Right ventricle myocardium inferior (tissue), 1 donor: ENCODE measurements at regions not wholly inside any gene's neighbourhood (a gene's known extent, or its start where the extent isn't known, plus 50 kb on each side); places are given as distances from the start of the nearest gene placed in this dataset.
"Not testable (repeated sequence)": the region's sequence is repeated elsewhere in the genome, so short reads cannot be mapped to it uniquely, and the experiment has no call there.

Experiments used
- ATAC-seq: fragments of 200-7000 bp; cut with Tn5 transposase; one replicate; pipeline ENCODE4 v1.9.1; 2020; ENCODE audit warnings: mild to moderate bottlenecking, moderate library complexity
- DNase-seq: peaks from one replicate; pipeline ENCODE4 v3.0.0; 2021; ENCODE audit errors: missing footprints
- intact Hi-C: fragments of 100-400 bp; cut with DNase I; formaldehyde crosslinking; loops from one replicate; pipeline ENCODE4 v1.11.0; 2022
- donor health status: DM: no; HTN: yes; CAD: no; lungs with severe emphysema.

- DNase-seq, result no peak
- no peak for ATAC-seq
- intact Hi-C loops, result no loop called here
These were observed 240.5 kb upstream of the CHD1 start for GRCh38 chr5:99169309-99169708.

- intact Hi-C loops, DNase-seq, ATAC-seq: not testable (repeated sequence)
These were observed 232.7 kb upstream of the CHD1 start for GRCh38 chr5:99161538-99161937.

GRCh38 chr5:99156688-99157087 lies 227.9 kb upstream of the CHD1 start:
- DNase-seq (no peak), ATAC-seq (no peak)
- intact Hi-C loops, result no loop called here

- intact Hi-C loops, DNase-seq, ATAC-seq: not testable (repeated sequence)
These were observed 214.5 kb upstream of the CHD1 start for GRCh38 chr5:99143283-99143795.

- ATAC-seq (no peak), DNase-seq (no peak)
- intact Hi-C loops, result no loop called here
These were observed 212.8 kb upstream of the CHD1 start for GRCh38 chr5:99141534-99142128.

GRCh38 chr5:99138911-99139310 lies 210.1 kb upstream of the CHD1 start:
- intact Hi-C loops, result no loop called here
- ATAC-seq (no peak), DNase-seq (no peak)

- no peak for ATAC-seq
- intact Hi-C loops, result no loop called here
These were observed 205.1 kb upstream of the CHD1 start for GRCh38 chr5:99133921-99134320.

GRCh38 chr5:99129768-99130501 lies 201.1 kb upstream of the CHD1 start:
- intact Hi-C loops, result no loop called here
- DNase-seq (no peak), ATAC-seq (no peak)

More at GRCh38 chr5:99133921-99134320, 205.1 kb upstream of the CHD1 start:
- DNase-seq, result no peak

GRCh38 chr5:99122976-99123375 lies 194.2 kb upstream of the CHD1 start:
- ATAC-seq, result no peak
- intact Hi-C loops, result no loop called here
- DNase-seq, result no peak

GRCh38 chr5:99119326-99119725 lies 190.5 kb upstream of the CHD1 start:
- intact Hi-C loops, result no loop called here
- DNase-seq, result no peak
- no peak for ATAC-seq

GRCh38 chr5:99116526-99116925 lies 187.7 kb upstream of the CHD1 start:
- no peak for ATAC-seq
- intact Hi-C loops, result no loop called here
- no peak for DNase-seq

GRCh38 chr5:99109894-99110293 lies 181.1 kb upstream of the CHD1 start:
- intact Hi-C loops, result no loop called here
- DNase-seq (no peak), ATAC-seq (no peak)

- intact Hi-C loops, result no loop called here
- ATAC-seq, result no peak
- DNase-seq, result no peak
These were observed 176.4 kb upstream of the CHD1 start for GRCh38 chr5:99105216-99105615.

GRCh38 chr5:99104538-99105132 lies 175.8 kb upstream of the CHD1 start:
- intact Hi-C loops, result no loop called here
- DNase-seq, result no peak
- ATAC-seq, result no peak

GRCh38 chr5:99102073-99102697 lies 173.4 kb upstream of the CHD1 start:
- ATAC-seq, result no peak
- no peak for DNase-seq
- intact Hi-C loops, result no loop called here

GRCh38 chr5:99099691-99100090 lies 170.9 kb upstream of the CHD1 start:
- no peak for ATAC-seq
- intact Hi-C loops, result no loop called here
- no peak for DNase-seq

- intact Hi-C loops, result no loop called here
- DNase-seq (no peak), ATAC-seq (no peak)
These were observed 161.2 kb upstream of the CHD1 start for GRCh38 chr5:99089822-99090549.

GRCh38 chr5:99088309-99088708 lies 159.5 kb upstream of the CHD1 start:
- DNase-seq (no peak), ATAC-seq (no peak)
- intact Hi-C loops, result no loop called here

GRCh38 chr5:99083197-99083596 lies 154.4 kb upstream of the CHD1 start:
- ATAC-seq, result no peak
- no peak for DNase-seq
- intact Hi-C loops, result no loop called here
